ENCODE measurements at regions not wholly inside any gene's neighbourhood (a gene's known extent, or its start where the extent isn't known, plus 50 kb on each side); places are given as distances from the start of the nearest gene placed in this dataset.

DNA sequence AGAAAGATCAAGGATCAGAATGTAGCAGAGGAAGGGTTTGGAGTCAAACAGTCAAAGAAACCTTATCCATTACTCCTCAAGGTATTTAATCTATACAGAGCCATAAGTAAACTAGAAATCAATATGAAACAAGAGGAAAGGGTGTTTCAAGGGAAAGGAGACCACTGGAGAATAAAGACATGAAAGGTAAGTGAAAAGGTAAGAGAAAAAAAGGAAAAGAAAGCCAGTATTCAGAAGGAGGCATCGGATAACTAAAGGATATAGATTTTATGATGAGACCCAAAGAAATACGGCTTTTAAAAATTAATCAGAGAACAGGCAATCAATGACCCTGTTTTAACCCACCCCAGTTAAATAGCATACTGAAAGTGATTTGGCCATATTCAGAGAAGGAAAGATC is 438.7 kb upstream of the MIR17HG start:
- TF ChIP-seq YY1 (IDR thresholded peaks at IDR 0.05; ENCODE audit: insufficient read depth, insufficient read length) = no peak
- TF ChIP-seq ZNF274 (IDR thresholded peaks at IDR 0.05; ENCODE audit: low read depth, low read length) = no peak
